ENCODE measurements at regions not wholly inside any gene's neighbourhood (a gene's known extent, or its start where the extent isn't known, plus 50 kb on each side); places are given as distances from the start of the nearest gene placed in this dataset.
"Not testable (repeated sequence)": the region's sequence is repeated elsewhere in the genome, so short reads cannot be mapped to it uniquely, and the experiment has no call there.

DNA sequence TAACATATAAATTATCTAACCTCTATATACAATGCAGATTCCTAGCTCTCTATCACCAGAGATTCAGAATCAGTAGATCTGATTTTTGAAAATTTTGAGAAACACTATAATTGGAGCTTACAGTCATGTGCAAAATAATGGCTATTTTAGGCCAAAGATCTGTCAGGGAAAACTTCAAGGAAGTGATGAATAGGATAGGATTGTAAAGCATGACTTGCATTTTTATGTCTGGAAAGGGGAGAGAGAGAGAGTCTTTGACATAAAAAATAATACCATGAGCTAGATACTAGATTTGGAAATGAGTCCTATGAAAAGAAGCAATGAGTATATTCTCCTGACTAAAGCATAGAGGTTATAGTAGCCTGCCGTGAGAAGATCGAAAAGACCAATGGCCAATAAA lies 181.1 kb downstream of the SDHAF3 start:
- H3K4me3 ChIP-seq (ENCODE audit: extremely low read depth, insufficient read depth, low read length, poor library complexity, severe bottlenecking), result no peak overlapping the region
- H3K27ac ChIP-seq (ENCODE audit: low read depth, low read length, severe bottlenecking), result peak overlapping the region; percentile 24
- no peaks in the 10 kb centered on the region for H3K36me3 ChIP-seq (ENCODE audit: control insufficient read depth, insufficient read depth, low read length)
- H3K4me1 ChIP-seq (ENCODE audit: control insufficient read depth, insufficient read depth, low read length, poor library complexity, severe bottlenecking), result peaks cover 10% of the 10 kb centered on the region
- 100% methylated on average over 2 of the region's 2 CpGs for WGBS, 2 experiments (ENCODE audit: insufficient coverage in 2 of 2)
- H3K9me3 ChIP-seq (ENCODE audit: control insufficient read depth, low read length), result no peaks in the 10 kb centered on the region

DNA sequence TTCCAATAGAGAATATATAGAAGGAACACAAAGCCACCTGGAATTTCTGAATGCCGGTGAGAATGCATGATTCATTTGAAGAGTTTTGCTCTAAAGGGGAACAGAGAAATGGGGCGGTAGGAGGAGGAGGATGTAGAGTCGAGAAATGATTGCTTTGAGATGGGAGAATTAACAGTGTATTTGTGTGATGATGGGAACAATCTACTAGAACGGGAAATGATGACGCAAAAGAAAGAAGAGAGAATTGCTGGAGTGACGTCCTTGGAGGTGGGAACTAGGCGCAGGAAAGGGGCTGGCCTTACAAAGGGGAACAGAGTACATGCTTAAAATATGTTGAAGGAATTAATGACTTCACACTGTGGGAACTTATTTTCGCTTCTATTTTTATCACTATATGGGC lies 188.1 kb downstream of the SDHAF3 start:
- H3K4me1 ChIP-seq (ENCODE audit: control insufficient read depth, insufficient read depth, low read length, poor library complexity, severe bottlenecking), result no peaks in the 10 kb centered on the region
- no peak overlapping the region for H3K4me3 ChIP-seq (ENCODE audit: extremely low read depth, insufficient read depth, low read length, poor library complexity, severe bottlenecking)
- WGBS, 2 experiments (ENCODE audit: insufficient coverage in 2 of 2), result 89 to 93% methylated on average over 7 of the region's 8 CpGs
- H3K27ac ChIP-seq (ENCODE audit: low read depth, low read length, severe bottlenecking), result no peak overlapping the region
- H3K9me3 ChIP-seq (ENCODE audit: control insufficient read depth, low read length), result no peaks in the 10 kb centered on the region
- no peaks in the 10 kb centered on the region for H3K36me3 ChIP-seq (ENCODE audit: control insufficient read depth, insufficient read depth, low read length)

DNA sequence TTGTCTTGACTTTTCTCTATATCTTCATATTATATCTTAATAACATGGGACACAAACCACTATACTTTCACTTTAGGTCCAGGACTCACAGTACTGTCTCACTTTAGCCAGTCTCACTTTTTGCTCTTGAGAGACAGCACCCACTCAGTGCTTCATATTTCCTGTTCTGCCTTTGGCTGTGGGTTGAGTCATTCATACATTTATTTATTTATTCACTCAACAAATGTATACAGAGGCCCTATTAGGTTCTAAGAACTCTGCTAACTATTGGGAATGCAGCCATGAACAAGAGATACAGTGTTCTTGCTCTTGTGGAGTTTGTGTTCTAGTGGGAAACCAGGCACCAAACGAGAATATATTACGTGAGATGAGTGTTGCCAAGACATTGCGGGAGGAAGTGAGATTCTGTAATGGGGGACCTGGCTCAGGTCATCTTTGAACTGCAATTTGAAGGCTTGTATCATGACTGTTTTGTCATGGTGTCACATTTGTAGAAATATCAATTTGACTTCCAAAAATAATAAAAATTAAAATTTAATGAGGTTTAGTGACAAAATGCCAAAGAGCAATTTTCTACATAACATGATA lies 190.1 kb downstream of the SDHAF3 start:
- Histone ChIP-seq H3K4me1 (ENCODE audit: control insufficient read depth, insufficient read depth, low read length, poor library complexity, severe bottlenecking) (no peaks in the 10 kb centered on the region), H3K4me3 (ENCODE audit: extremely low read depth, insufficient read depth, low read length, poor library complexity, severe bottlenecking) (no peak overlapping the region), H3K27ac (ENCODE audit: low read depth, low read length, severe bottlenecking) (no peak overlapping the region), H3K9me3 (ENCODE audit: control insufficient read depth, low read length) (no peaks in the 10 kb centered on the region), H3K36me3 (ENCODE audit: control insufficient read depth, insufficient read depth, low read length) (no peaks in the 10 kb centered on the region)
- 88 to 92% methylated on average over 3 of the region's 3 CpGs for WGBS, 2 experiments (ENCODE audit: insufficient coverage in 2 of 2)

DNA sequence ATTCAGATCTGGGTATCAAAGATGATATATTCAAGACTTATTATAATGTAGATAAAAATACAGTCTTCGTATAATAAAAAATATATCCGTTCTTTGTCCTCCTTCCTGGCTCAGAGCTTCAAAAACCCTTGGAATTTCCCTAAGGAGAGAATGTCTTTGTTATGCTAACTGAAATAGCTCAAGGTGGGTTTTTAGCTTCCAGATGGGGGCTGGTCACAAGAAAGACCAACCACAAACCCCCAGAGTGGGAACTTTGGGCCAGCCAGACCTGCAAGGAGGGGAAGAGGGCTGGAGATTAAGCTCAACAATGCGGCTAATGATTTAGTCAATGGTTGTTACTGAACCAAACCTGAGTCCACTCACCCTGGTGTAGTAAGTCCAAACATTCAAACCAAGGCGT lies 196.4 kb downstream of the SDHAF3 start:
- 0 to 67% methylated on average over 1 to 2 of the region's 4 CpGs for WGBS, 2 experiments (ENCODE audit: insufficient coverage in 2 of 2)
- Histone ChIP-seq H3K36me3 (ENCODE audit: control insufficient read depth, insufficient read depth, low read length) (no peaks in the 10 kb centered on the region), H3K4me1 (ENCODE audit: control insufficient read depth, insufficient read depth, low read length, poor library complexity, severe bottlenecking) (no peaks in the 10 kb centered on the region), H3K9me3 (ENCODE audit: control insufficient read depth, low read length) (no peaks in the 10 kb centered on the region), H3K27ac (ENCODE audit: low read depth, low read length, severe bottlenecking) (no peak overlapping the region), H3K4me3 (ENCODE audit: extremely low read depth, insufficient read depth, low read length, poor library complexity, severe bottlenecking) (no peak overlapping the region)

DNA sequence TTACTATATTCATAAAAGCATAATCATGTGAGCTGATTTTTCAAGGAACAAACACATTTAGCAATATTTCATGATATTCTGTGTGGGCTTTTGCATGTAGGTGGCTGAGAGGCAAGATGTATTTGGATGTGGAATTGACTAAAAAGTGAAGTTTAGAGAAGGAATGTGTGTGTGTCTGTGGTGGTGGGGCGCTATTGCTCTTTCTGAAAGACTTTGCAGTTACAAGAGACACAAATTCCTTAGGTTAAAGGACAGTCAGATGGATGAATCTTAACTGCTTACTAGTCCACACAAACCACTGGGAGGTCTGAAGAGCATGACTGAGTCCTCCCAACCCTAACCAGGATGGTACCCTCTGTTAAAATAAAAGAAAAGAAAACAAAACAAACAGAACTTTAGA lies 200.1 kb downstream of the SDHAF3 start:
- H3K9me3 ChIP-seq (ENCODE audit: control insufficient read depth, low read length), result no peaks in the 10 kb centered on the region
- no peak overlapping the region for H3K4me3 ChIP-seq (ENCODE audit: extremely low read depth, insufficient read depth, low read length, poor library complexity, severe bottlenecking)
- H3K27ac ChIP-seq (ENCODE audit: low read depth, low read length, severe bottlenecking), result no peak overlapping the region
- 100% methylated on average over 1 of the region's 1 CpG; no CpG with 5 or more reads in 1 of the 2 experiments for WGBS, 2 experiments (ENCODE audit: insufficient coverage in 2 of 2)
- H3K4me1 ChIP-seq (ENCODE audit: control insufficient read depth, insufficient read depth, low read length, poor library complexity, severe bottlenecking), result no peaks in the 10 kb centered on the region
- H3K36me3 ChIP-seq (ENCODE audit: control insufficient read depth, insufficient read depth, low read length), result no peaks in the 10 kb centered on the region

DNA sequence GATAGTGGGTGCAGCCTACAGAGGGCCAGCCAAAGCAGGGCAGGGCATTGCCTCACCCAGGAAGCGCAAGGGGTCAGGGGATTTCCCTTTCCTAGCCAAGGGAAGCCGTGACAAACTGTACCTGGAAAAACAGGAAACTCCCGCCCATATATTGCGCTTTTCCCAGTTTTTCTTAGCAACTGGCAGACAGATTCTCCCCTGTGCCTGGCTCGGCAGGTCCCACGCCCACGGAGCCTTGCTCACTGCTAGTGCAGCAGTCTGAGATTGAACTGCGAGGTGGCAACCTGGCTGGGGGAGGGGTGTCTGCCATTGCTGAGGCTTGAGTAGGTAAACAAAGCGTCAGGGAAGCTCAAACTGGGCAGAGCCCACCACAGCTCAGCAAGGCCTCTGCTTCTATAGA lies 212.4 kb downstream of the SDHAF3 start:
- not testable (repeated sequence) for H3K4me3 ChIP-seq (ENCODE audit: extremely low read depth, insufficient read depth, low read length, poor library complexity, severe bottlenecking); H3K4me1 ChIP-seq (ENCODE audit: control insufficient read depth, insufficient read depth, low read length, poor library complexity, severe bottlenecking)
- 77 to 87% methylated on average over 6 to 8 of the region's 9 CpGs for WGBS, 2 experiments (ENCODE audit: insufficient coverage in 2 of 2)

DNA sequence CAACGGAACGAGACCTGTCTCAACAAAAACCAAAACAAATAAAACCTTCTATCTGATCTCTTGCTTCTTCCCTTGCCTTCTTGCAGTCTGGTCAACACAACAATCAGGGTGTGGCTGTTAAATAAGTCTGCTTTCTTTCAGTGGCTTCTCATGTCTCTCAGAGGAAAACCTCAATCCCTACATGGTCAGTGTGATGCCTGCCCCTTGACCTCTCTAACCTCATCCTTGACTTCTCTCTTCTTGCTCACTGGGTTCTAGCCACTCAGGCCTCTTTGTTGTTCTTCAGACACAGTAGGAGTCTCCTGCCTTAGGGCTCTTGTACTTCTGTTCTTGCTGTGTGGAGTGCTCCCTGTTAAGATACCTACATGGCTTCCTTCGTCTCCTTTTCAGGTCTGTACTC lies 220.4 kb downstream of the SDHAF3 start:
- Histone ChIP-seq H3K27ac (ENCODE audit: low read depth, low read length, severe bottlenecking) (no peak overlapping the region), H3K4me1 (ENCODE audit: control insufficient read depth, insufficient read depth, low read length, poor library complexity, severe bottlenecking) (no peaks in the 10 kb centered on the region), H3K36me3 (ENCODE audit: control insufficient read depth, insufficient read depth, low read length) (no peaks in the 10 kb centered on the region), H3K4me3 (ENCODE audit: extremely low read depth, insufficient read depth, low read length, poor library complexity, severe bottlenecking) (no peak overlapping the region), H3K9me3 (ENCODE audit: control insufficient read depth, low read length) (no peaks in the 10 kb centered on the region)
- WGBS, 2 experiments (ENCODE audit: insufficient coverage in 2 of 2), result 81 to 86% methylated on average over 1 to 3 of the region's 3 CpGs

More for the DNA sequence above, 212.4 kb downstream of the SDHAF3 start:
- H3K9me3 ChIP-seq (ENCODE audit: control insufficient read depth, low read length); H3K27ac ChIP-seq (ENCODE audit: low read depth, low read length, severe bottlenecking); H3K36me3 ChIP-seq (ENCODE audit: control insufficient read depth, insufficient read depth, low read length): not testable (repeated sequence)

DNA sequence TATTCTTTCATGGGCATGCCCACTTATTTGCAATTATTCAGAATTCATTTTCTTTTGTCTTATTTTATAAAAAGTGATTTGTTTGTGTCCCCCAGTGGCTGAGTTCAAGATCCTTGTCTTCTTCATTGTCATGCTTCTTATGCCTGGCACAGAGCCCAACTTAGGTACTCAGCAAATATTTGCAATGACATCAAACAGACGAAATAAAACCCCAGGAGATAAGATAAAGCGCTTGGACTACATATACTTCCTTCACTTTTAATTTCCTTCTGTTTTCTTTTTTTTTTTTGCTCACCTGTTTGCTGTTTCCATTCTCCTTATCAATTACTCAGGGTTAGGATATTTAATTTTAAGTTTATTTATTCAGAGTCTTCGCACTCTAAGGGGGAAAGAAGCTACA lies 225.0 kb downstream of the SDHAF3 start:
- Histone ChIP-seq H3K27ac (ENCODE audit: low read depth, low read length, severe bottlenecking) (no peak overlapping the region), H3K36me3 (ENCODE audit: control insufficient read depth, insufficient read depth, low read length) (no peaks in the 10 kb centered on the region), H3K9me3 (ENCODE audit: control insufficient read depth, low read length) (no peaks in the 10 kb centered on the region), H3K4me1 (ENCODE audit: control insufficient read depth, insufficient read depth, low read length, poor library complexity, severe bottlenecking) (no peaks in the 10 kb centered on the region), H3K4me3 (ENCODE audit: extremely low read depth, insufficient read depth, low read length, poor library complexity, severe bottlenecking) (no peak overlapping the region)
- 50 to 73% methylated on average over 1 to 2 of the region's 3 CpGs for WGBS, 2 experiments (ENCODE audit: insufficient coverage in 2 of 2)

DNA sequence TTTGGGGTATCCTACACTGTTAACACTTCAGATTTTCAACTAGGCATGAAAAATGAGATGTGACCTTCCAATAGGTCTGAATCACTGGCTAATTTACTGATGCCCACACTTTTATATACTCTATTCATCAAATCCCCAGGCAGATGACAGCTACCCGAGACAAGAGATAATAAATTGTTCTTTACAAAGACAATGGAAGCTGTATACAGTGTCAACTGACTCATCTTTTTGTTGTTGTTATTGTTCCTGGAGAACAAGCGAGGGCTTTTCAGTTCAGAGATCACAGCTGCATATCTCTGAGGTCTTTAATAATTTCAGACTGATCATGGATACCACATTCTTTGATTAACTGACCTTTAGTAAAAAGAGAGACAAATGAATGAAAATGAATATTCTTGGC lies 228.9 kb downstream of the SDHAF3 start:
- no peaks in the 10 kb centered on the region for H3K9me3 ChIP-seq (ENCODE audit: control insufficient read depth, low read length)
- 100% methylated on average over 1 of the region's 2 CpGs; no CpG with 5 or more reads in 1 of the 2 experiments for WGBS, 2 experiments (ENCODE audit: insufficient coverage in 2 of 2)
- no peak overlapping the region for H3K27ac ChIP-seq (ENCODE audit: low read depth, low read length, severe bottlenecking)
- no peaks in the 10 kb centered on the region for H3K36me3 ChIP-seq (ENCODE audit: control insufficient read depth, insufficient read depth, low read length)
- no peak overlapping the region for H3K4me3 ChIP-seq (ENCODE audit: extremely low read depth, insufficient read depth, low read length, poor library complexity, severe bottlenecking)
- H3K4me1 ChIP-seq (ENCODE audit: control insufficient read depth, insufficient read depth, low read length, poor library complexity, severe bottlenecking), result no peaks in the 10 kb centered on the region

DNA sequence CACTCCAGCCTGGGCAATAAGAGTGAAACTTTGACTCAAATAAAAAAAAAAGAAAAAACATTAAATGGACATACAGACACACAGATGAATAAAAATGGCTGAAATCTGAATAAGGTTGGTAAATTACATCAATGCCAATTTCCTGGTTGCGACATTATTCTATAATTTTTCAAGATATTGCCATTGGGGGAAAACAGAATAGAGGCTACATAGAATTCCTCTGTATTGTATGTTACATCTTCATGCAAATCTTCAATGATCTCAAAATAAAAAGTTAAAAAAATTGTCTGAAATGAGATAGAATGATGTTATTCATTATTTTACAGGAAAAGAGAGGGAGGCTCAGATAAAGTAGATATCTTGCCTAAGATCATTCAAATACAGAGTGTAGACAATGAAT lies 234.0 kb downstream of the SDHAF3 start:
- no peaks in the 10 kb centered on the region for H3K9me3 ChIP-seq (ENCODE audit: control insufficient read depth, low read length)
- no peak overlapping the region for H3K4me3 ChIP-seq (ENCODE audit: extremely low read depth, insufficient read depth, low read length, poor library complexity, severe bottlenecking)
- WGBS, 2 experiments (ENCODE audit: insufficient coverage in 2 of 2), result no CpG with 5 or more reads among the region's 1 CpG
- H3K4me1 ChIP-seq (ENCODE audit: control insufficient read depth, insufficient read depth, low read length, poor library complexity, severe bottlenecking), result no peaks in the 10 kb centered on the region
- no peak overlapping the region for H3K27ac ChIP-seq (ENCODE audit: low read depth, low read length, severe bottlenecking)
- no peaks in the 10 kb centered on the region for H3K36me3 ChIP-seq (ENCODE audit: control insufficient read depth, insufficient read depth, low read length)

DNA sequence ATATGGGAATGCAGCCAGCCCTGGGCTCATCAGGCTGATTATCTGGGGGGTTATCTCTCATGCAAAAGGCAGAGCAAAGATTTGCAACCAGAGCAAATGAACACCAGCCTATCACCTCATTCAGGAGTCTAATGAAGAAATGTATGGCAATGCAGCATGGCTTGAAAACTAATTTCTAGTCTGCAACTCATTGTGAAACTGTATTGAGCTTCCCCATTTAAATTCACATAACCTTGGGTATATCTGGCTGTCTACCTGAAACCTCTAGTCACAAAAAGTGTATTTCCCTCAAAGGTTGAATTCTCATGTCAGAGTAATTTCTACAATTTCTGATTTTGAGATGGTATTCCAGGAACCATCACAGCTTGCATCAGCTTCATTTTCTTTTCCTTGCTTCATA lies 240.0 kb downstream of the SDHAF3 start:
- Histone ChIP-seq H3K4me1 (ENCODE audit: control insufficient read depth, insufficient read depth, low read length, poor library complexity, severe bottlenecking) (no peaks in the 10 kb centered on the region), H3K9me3 (ENCODE audit: control insufficient read depth, low read length) (no peaks in the 10 kb centered on the region), H3K36me3 (ENCODE audit: control insufficient read depth, insufficient read depth, low read length) (no peaks in the 10 kb centered on the region), H3K4me3 (ENCODE audit: extremely low read depth, insufficient read depth, low read length, poor library complexity, severe bottlenecking) (no peak overlapping the region), H3K27ac (ENCODE audit: low read depth, low read length, severe bottlenecking) (no peak overlapping the region)
